AG09319 (cell line): ENCODE measurements at regions not wholly inside any gene's neighbourhood (a gene's known extent, or its start where the extent isn't known, plus 50 kb on each side); places are given as distances from the start of the nearest gene placed in this dataset.

ENCODE experiments used
- DNase-seq: peaks from one replicate; pipeline ENCODE4 v3.0.0-alpha.2; 2010; ENCODE audit warnings: low read depth; ENCODE audit errors: extremely low read depth
- TF ChIP-seq, protein P1 (sequence below): IDR thresholded peaks from 2 replicates; pipeline ENCODE4 v1.5.1; 2011; ENCODE audit warnings: low read depth, mild to moderate bottlenecking, inconsistent platforms, low read length, moderate library complexity

DNA sequence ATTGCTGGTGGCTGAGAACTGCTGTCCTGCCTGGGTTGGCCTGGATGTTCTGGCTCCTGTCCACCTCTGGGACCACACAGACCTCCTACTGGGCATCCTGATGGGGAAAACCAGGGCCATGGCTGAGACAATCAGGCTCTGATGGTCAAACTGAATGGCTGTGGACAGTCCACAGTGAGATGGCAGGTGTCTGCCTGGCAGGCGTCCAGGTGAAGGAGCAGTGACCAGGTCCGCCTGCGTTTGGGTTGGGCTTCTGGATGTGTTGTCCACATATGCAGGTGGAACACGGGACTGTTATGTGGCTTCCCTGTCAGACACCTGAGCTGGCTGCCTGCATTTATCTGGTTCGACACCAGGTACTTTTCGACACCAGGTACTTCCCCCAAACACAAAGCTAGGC, 241.7 kb downstream of the BUB3 start:
- TF ChIP-seq, protein P1, sequence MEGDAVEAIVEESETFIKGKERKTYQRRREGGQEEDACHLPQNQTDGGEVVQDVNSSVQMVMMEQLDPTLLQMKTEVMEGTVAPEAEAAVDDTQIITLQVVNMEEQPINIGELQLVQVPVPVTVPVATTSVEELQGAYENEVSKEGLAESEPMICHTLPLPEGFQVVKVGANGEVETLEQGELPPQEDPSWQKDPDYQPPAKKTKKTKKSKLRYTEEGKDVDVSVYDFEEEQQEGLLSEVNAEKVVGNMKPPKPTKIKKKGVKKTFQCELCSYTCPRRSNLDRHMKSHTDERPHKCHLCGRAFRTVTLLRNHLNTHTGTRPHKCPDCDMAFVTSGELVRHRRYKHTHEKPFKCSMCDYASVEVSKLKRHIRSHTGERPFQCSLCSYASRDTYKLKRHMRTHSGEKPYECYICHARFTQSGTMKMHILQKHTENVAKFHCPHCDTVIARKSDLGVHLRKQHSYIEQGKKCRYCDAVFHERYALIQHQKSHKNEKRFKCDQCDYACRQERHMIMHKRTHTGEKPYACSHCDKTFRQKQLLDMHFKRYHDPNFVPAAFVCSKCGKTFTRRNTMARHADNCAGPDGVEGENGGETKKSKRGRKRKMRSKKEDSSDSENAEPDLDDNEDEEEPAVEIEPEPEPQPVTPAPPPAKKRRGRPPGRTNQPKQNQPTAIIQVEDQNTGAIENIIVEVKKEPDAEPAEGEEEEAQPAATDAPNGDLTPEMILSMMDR = no peak
- no peak for DNase-seq

GRCh38 chr10:123398180-123398591, 244.0 kb downstream of the BUB3 start:
- no peak for DNase-seq
- TF ChIP-seq, protein P1 = no peak

GRCh38 chr10:123398756-123399155, 244.6 kb downstream of the BUB3 start:
- no peak for DNase-seq
- TF ChIP-seq, protein P1 = no peak

GRCh38 chr10:123399276-123399839, 245.2 kb downstream of the BUB3 start:
- no peak for DNase-seq
- TF ChIP-seq, protein P1 = no peak

DNA sequence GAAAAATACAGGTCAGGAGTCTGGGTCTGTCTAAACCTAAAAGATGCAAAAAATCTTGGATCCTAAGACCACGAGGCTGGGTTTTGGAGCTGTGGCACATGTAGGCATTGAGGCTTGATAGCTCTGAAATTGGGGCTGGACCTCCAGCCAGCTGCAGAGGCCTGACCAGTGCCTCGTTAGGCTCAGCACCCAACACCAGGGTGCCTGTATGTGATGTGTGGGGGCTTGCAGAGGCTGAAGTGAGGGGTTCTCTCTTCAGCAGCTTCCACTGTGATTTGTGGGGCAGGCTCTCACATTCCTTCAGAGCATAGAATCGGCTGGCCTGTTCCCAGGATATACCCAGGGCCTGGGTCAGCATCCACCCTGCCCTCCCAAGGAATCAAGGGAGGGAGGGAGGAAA, 247.8 kb downstream of the BUB3 start:
- no peak for DNase-seq
- TF ChIP-seq, protein P1 = no peak

GRCh38 chr10:123402656-123403055, 248.5 kb downstream of the BUB3 start:
- no peak for DNase-seq
- TF ChIP-seq, protein P1 = no peak

GRCh38 chr10:123404357-123404756, 250.2 kb downstream of the BUB3 start:
- DNase-seq = no peak
- TF ChIP-seq, protein P1 = no peak
